Superior temporal gyrus (tissue), 1 donor: ENCODE measurements at regions not wholly inside any gene's neighbourhood (a gene's known extent, or its start where the extent isn't known, plus 50 kb on each side); places are given as distances from the start of the nearest gene placed in this dataset.
"Not testable (repeated sequence)": the region's sequence is repeated elsewhere in the genome, so short reads cannot be mapped to it uniquely, and the experiment has no call there.

ENCODE experiments used
- DNase-seq: peaks from one replicate; pipeline ENCODE4 v3.0.0-alpha.2; 2016; ENCODE audit errors: extremely low spot score

DNA sequence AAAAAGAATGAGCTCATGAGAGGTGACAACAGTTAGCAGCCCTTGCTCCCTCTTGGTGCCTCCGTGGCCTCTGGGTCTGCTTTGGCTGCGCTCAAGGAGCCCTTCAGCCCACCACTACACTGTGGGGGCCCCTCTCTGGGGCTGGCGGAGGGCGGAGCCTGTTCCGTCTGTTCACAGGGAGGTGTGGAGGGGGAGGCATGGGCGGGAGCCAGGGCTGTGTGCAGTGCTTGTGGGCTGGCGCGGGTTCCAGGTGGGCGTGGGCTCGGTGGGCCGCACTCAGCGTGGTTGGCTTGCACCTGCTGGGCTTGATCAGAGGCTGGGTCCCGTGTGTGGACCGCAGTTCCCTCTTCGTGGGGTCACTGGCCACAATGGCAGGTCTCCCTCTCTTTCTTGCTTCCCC lies 953.4 kb upstream of the PRR20A start:
- DNase-seq: no peak

DNA sequence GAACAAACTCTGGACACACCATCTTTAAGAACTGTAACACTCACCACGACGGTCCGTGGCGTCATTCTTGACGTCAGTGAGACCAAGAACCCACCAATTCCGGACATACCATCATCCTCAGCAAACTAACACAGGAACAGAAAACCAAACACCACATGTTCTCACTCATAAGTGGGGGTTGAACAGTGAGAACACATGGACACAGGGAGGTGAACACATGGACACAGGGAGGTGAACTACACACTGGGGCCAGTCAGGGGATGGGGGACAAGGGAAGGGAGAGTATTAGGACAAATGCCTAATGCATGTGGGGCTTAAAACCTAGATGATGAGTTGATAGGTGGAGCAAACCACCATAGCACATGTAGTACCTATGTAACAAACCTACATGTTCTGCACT lies 952.1 kb upstream of the PRR20A start:
- not testable (repeated sequence) for DNase-seq

DNA sequence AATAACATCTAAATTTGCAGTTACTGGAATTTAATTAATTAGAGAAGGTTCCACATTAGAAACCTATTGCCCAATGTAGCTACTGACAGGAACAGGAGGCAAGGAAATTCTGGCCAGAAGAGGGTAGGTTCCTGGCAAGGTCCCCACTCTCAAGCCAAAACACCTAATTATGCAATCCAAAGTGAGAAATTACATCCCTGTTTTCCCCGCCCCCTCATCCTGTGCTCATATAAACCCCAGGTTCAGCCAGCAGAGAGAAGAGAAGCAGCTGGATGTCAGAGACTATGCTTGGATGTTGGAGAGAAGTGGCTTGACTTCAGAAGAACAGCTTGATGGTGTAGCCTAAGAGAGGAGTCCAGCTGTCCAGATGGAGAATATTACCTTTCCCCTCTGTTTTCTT lies 951.3 kb upstream of the PRR20A start:
- no peak for DNase-seq

DNA sequence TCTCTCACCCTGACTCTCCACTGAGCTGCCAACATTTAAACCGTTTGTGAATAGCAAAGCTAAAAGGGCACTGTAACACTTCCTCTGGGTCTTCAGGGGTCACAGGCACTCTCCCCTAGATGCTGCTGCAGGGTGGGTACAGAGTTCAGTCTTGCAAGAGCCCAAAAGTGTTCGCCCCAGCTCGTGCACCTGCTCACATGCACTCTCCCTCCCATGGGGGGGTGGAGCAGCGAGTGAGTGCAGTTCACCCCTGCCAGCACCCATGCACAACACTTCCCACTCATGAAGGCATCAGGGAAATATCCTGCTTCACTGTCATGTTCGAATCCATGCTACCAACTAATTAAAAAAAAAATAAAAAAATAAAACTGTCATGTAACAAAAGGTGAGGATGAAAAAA lies 950.7 kb upstream of the PRR20A start:
- no peak for DNase-seq

DNA sequence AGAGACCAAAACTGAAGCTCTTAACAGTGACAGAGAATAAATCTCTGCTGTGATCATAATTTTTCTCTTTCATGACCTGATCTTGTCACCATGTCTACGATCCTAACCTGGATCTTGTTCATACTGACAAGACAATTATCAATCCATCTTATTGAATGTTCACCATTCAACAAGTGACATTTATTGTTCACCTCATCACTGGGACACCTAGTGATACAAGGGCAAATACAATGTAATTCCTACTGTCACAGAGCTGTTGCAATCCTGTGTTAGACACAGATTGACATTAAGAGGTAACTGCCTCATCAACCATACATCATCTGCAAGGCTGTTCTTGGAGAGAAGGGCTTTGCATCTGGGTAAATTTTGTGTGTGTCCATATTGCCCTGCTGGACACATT lies 942.4 kb upstream of the PRR20A start:
- DNase-seq: no peak

DNA sequence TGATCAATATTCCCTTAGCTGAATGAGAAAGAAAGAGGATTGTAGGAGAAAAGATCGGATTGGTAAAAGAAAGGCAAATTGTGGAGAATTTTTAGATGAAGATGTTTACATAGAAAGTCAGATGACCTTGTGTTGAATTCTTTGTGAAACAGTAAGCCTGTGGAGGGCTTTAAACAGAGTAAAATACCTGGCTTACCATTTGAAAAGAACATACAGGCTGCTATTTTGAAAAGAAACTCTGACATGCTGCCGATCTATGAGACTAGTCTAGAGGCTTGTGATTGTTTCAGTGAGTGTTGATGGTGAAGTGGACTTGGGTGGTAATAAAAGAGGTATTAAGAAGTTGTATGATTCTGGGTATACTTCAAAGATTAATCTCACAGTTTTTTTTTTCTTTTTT lies 938.9 kb upstream of the PRR20A start:
- DNase-seq: no peak

DNA sequence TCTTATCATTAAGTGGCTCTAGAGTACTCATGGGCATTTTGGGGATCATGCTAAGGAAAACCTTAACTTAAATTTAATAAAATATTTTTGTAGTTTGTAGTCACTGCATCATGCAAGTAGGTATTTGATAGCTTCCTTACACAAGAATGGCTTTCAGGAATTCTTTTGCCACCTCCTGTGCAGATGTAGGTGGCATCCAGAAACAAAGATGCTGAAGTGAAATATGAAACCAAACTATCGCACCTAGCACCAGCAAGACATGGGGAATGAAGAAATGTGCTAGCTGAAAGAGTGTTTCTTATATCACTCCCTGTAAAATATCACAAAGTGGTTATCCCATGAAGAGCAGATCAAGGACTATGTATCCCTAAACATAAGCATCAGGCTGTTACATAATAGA lies 924.5 kb upstream of the PRR20A start:
- no peak for DNase-seq

DNA sequence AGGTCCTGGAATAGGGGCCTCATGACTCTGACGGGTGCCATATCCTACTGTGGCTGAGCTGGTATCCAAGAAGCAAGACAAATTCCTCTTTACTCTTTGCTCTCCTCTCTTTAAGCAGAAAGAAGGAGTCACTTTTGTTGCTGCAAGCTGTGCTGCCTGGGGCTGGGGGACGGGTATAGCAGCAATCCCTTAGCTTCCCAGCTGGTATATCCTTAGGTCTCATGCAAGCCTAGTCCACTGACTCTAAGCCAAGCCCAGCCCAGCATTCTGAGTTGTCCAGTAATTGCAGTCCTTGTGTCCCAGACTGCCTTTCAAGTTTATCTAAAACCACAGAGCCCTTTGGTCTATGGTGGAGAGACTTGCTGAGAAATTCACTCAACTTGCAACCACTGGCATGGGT lies 893.0 kb upstream of the PRR20A start:
- DNase-seq: no peak

DNA sequence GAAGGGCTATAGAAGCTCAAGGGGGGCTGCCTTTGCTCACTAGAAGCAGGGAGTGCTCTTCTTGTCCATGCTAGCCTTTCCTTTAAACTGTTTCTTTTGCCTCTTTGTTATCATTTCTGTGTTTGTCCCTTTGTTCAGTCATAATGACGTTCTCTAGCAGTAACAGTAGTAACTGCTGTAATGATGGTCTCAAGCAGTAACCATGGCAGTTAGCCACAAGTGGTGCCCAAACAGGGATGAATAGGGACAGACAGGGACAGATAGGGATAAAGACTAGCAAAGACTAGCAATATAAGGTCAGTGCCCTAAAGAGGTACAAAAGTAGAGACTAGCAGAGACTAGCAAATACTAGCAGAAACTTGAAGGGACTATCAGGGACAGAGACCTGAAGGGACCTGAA lies 869.0 kb upstream of the PRR20A start:
- no peak for DNase-seq

DNA sequence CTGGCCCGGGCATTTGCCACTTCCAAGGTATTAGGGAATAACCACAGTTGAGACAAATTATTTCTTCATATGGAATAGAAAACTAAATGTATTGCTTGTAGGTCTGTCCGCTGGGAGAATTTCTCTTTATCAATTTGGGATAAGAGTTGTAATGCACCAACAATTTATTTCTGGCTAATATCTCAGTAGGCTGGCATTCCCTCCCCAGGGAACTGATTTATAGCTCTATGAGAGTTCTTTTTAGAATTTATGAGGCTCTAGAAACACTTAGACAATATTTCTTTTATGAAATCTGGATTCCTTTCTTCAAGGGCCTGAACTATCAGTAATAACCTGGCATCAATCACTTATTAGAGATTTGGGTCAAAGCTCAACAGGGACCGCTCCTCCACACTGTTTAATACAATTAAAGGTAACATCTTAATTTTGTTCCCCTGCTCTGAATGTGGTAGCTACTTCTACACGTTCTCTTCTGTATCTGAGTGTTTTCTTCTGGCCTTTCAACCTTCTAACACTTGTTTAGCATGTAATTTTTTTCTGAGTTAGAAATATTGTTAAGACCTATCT lies 857.4 kb upstream of the PRR20A start:
- DNase-seq: no peak

DNA sequence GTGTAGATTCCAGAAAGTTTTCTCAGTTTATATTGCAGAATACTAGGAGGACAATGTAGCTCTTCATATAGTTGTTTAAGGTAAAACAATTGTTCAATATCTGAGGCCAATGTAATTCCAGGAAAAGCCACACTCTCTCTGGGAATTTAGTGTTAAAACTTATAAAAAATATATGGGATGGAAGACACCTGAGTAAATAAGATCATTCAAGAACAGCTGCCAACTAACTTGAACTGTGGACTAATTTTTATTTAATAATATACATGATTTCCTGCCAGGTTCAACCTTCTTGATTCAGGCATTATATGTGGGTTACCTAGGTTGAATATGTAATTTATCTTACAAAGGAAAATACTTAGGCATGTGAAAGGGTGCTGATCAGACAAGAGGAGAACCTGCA lies 841.1 kb upstream of the PRR20A start:
- no peak for DNase-seq

DNA sequence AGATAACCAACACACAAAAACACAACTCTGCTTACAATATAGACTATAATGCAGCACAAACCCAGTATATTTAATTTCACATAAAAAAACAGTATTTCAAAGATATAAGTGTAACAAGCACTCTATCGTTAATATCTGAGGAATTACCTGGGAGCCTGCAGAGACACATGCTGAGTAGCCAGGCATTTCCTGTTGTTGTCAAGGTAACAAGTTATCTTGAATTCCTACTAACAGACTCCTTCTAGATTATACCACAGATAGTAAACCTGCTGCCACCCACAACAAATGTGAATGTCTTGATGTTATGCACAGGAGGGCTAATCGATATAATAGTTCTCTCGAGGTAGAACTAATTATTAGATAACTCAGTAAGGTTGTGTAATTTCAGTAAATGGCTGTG lies 826.0 kb upstream of the PRR20A start:
- DNase-seq: no peak

DNA sequence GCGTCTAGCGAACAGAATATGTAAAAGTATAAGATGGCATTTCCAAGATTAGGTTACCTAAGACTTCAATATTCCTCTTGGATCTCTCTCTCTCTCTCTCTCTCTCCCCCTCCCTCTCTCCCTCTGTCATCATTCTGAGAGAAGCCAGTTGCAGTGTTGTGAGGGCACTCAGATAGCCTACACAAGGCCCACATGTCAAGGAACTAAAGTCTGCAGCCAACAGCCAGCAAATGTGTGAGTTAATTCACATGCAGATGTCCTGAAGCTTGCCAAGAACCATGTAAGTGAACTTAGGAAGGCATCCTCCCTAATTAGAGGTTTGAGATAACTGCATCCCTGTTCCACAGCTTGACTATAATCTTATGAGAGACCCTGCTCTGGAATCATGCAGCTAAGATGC lies 822.9 kb upstream of the PRR20A start:
- DNase-seq: no peak

DNA sequence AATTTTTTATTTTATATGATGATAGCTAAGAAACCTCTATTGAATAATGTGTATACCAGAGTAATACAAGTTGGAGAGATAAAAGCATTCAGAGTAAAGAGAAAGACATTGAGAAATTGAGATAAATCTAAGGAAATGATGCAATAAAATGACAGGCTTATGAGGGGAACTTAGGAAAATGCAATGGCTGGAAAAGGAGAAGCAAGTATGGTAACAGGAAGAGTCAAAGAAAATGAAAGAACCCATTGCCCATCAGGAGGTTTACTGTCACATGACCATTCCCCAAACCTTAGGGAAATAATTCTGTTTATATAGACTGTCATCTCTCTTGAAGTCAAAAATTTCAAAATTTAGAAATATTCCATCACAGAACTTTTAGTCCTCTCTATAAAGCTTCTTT lies 808.0 kb upstream of the PRR20A start:
- no peak for DNase-seq

DNA sequence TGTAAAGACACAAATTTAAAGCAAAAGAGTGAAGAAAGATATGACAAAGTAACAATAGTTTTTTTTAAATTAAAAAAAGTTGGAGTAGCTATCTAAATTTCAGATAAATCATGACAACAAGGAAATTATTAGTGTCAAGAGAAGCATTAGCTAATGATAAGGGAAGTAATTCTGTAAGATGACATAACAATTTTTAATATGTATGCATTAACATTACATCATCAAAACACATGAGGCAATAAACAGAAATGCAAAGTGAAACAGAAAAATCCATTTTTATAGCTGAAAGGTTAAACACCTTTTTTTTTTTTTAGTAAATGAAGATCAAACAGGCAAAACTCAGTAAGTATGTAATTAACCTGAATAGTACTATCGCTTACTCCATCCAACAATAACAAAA lies 804.9 kb upstream of the PRR20A start:
- no peak for DNase-seq

DNA sequence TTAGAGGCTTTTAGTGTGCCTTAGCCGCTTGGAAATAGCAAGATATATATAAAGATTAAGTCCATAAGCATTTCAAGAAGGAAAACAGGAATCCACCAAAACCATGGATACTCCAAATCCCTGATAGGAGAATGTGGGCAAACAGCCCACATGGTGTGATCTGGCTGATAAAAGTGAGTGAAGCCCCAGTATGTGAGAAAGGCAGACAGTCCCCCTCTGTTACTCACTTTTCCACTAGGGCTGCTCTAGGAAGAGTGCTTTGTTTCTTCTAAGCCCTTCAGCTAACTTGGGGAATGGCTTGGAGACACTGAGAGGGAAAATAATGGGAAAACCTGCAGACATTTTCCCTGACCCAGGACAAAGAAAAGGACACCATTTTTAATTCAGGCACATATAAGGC lies 802.3 kb upstream of the PRR20A start:
- no peak for DNase-seq

DNA sequence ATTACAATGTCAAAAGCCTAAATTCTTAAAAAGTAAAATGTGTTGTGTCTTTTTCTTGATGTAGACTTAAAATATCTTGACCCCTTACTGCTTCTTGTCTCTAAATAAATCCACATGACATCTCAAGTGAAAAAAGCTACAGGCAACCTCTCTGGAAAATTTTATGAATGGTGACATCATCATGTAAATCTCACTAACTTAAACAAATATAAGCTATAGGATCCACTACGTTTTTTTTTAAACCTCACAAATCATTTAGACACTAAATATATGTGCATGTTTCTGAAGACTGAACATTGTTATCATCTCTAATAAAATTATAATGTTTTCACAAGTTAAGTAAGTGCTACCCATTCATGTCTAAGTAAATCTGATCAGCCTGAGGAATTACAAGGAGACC lies 793.7 kb upstream of the PRR20A start:
- no peak for DNase-seq

DNA sequence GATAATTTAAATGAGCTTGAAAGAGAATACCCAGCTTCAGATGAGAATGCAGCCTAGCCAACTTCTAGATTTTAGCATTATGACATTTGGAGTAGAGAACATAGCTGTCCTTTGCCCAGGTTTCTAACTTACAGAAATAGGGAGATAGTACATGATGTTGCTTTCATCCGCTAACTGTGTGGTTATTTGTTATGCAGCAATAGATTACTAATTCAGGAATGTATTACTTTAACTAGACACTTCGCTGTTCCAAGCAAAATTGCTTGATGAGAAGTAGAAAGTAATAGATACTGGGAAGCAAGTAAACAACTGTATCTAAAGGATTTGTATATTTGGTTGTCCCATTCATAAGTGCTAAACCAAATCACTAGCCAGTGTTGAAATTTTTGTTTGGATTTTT lies 790.9 kb upstream of the PRR20A start:
- no peak for DNase-seq

DNA sequence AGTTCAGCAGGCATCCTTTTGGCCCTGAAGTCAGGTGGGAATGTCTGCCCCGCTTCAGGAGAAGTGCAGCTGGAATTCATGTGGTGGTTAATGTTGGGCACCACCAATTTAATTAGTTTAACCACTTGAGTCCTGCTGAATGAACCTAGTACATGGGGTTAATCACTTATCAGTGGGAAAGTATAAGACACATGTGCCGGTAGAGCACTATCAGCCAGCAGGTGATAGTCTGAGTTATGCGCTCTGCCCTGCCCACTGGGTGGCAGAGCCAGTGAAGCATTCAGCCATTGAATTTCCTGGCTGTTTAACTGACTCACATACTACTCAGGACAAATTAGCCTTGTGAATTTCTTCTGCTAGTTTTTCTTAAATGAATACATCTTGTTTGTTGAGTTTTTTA lies 789.7 kb upstream of the PRR20A start:
- no peak for DNase-seq

DNA sequence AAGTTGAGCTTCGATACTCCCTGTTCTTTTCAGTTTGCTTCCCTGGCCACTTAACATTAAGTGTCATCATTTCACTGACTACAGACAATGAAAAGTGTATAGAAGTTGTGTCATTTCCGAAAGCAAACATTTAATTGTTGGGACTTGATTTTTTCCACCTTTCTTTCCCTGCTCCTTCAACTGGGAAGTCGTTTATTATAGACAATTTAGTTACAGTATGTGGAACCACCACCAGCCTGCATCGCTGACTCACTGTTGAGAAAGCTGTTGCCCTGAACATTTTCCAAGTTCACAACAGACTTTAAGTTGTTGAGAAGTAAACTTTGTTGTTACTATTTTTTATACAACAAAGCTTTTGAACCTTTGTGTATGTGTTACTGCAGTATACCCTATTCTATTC lies 788.4 kb upstream of the PRR20A start:
- no peak for DNase-seq

DNA sequence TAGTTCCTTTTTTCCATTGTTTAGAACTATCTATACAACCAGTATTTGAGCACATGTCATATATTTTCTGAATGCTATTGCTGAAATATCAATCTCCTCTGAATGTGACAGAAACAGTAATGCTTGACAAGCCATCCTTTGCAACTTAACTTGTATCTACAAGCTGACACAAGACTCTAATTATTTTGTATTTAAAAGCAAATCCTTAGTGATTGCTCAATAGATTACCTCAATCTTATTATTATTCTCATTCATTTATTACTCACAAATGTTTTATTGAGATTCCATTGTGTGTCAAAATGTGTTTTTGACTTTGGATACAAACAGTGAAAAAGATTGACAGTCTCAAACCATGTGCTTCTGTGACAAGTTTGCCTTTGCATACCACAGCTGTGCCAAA lies 787.8 kb upstream of the PRR20A start:
- no peak for DNase-seq

DNA sequence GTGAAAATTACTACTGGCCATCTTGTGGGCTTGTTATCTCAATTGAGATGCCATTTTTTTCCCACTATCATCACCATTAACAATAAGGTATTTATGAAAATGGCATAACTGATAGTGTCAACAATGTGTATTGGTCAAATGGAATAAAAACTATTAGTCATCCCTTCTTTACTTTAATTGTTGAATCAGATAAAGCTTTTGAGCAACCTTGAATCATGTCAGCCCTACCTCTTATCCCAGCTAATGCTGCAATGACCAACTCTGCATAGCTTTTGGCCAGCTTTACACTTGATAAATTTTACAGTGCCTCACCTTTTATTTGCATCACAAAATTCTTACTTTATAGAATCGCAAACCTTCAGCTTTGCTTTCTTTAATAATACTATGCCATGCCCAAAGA lies 784.0 kb upstream of the PRR20A start:
- DNase-seq: no peak

DNA sequence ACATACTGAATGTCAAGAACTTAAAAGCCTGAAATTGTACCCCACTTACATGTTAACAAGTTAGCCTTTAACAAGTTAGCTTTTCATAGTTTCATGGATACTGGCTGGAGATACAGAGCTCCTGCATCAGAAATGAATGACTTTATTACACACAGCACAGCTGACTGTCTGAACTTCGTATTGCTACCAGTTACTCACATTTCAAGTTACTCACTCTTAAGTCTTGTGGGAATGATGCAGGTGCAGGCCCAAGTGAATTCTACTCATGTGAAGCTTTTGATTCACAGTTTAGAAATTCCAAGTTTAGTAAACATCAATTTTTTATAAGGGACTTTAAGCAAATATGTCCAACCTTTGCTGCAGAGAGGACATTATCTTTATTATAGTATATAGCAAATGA lies 762.2 kb upstream of the PRR20A start:
- DNase-seq: no peak

DNA sequence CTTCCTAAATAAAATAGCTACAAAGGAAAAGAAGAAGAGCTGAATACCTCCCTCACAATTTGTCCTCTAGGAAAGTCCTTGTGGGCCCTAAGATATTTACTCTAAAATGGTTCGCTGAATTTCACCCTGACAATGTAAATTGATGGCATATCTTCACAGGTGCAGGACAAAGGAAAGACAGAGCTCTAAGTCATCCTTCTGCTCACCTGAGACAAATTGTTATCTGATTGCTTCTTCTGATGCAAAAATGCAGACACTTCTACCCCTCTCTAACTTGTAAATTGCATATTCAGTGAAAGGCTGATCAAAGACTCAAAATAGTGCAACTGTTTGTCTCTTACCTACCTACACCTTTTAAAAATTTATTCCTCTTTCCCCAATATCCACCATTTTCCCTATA lies 747.2 kb upstream of the PRR20A start:
- no peak for DNase-seq

DNA sequence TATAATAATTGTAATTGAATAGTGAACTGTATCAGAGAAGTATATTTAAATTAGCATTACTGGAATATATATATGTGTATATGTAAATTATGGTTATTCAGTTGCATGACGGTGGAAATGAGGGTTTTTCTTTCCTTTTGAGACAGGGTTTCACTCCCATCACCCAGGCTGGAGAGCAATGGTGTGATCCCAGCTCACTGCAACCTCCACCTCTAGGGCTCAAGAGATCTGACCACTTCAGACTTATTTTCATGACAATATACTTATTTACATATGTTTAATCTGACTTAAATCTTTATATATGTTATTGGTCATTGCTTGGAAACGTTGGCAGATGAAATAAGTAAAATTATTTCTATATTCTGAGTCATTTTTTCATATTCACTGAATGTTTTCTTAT lies 744.4 kb upstream of the PRR20A start:
- DNase-seq: no peak
